Tibial nerve (tissue), 3 donors: ENCODE measurements at regions not wholly inside any gene's neighbourhood (a gene's known extent, or its start where the extent isn't known, plus 50 kb on each side); places are given as distances from the start of the nearest gene placed in this dataset.

Experiments used
- POLR2A ChIP-seq, 2 donors: fragments of 450-650 bp; IDR thresholded peaks; one replicate each; pipeline ENCODE4 v1.6.1; 2017; ENCODE audit warnings: antibody characterized with exemption in 2 of 2, mild to moderate bottlenecking in 2 of 2, moderate library complexity in 2 of 2
- TF ChIP-seq, protein P1 (sequence below), 5 experiments: fragments of 200-600 bp in 3 of 5; fragments of 450-650 bp in 2 of 5; sonication (generic) in 3 of 5; IDR thresholded peaks; one replicate each; pipeline ENCODE4 v1.5.1; 2016 to 2019; ENCODE audit warnings: antibody characterized with exemption in 5 of 5, mild to moderate bottlenecking in 3 of 5, moderate library complexity in 2 of 5

DNA sequence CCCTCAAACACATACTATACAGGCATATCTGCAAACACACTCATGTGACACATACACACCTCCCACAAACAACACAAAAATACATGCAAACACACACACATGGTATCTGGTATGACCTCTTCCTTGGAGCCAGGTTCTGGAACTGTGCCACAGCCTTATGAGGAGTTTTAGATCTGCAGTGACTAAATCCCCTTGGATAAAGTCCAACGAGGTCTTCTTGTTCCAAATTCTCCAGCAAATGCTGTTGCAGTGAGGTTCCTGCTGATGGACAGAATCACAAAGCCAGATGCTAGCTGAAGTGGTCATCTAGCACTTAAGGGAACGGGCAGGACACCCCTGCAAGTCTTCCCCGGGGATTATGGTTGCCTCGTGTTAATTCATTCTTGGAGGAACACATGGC, 54.5 kb upstream of the DAPL1 start:
- TF ChIP-seq, protein P1, sequence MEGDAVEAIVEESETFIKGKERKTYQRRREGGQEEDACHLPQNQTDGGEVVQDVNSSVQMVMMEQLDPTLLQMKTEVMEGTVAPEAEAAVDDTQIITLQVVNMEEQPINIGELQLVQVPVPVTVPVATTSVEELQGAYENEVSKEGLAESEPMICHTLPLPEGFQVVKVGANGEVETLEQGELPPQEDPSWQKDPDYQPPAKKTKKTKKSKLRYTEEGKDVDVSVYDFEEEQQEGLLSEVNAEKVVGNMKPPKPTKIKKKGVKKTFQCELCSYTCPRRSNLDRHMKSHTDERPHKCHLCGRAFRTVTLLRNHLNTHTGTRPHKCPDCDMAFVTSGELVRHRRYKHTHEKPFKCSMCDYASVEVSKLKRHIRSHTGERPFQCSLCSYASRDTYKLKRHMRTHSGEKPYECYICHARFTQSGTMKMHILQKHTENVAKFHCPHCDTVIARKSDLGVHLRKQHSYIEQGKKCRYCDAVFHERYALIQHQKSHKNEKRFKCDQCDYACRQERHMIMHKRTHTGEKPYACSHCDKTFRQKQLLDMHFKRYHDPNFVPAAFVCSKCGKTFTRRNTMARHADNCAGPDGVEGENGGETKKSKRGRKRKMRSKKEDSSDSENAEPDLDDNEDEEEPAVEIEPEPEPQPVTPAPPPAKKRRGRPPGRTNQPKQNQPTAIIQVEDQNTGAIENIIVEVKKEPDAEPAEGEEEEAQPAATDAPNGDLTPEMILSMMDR (IDR thresholded peaks at IDR 0.05) = no peak
- TF ChIP-seq POLR2A (IDR thresholded peaks at IDR 0.05) = no peak
